ENCODE measurements at regions not wholly inside any gene's neighbourhood (a gene's known extent, or its start where the extent isn't known, plus 50 kb on each side); places are given as distances from the start of the nearest gene placed in this dataset.
"Not testable (repeated sequence)": the region's sequence is repeated elsewhere in the genome, so short reads cannot be mapped to it uniquely, and the experiment has no call there.

- DNase-seq, result not testable (repeated sequence)
Measured at GRCh38 chr10:64360240-64360639, 839.0 kb downstream of the REEP3 start.

- DNase-seq, result no peak
Measured at GRCh38 chr10:64363687-64364086, 842.5 kb downstream of the REEP3 start.

DNA sequence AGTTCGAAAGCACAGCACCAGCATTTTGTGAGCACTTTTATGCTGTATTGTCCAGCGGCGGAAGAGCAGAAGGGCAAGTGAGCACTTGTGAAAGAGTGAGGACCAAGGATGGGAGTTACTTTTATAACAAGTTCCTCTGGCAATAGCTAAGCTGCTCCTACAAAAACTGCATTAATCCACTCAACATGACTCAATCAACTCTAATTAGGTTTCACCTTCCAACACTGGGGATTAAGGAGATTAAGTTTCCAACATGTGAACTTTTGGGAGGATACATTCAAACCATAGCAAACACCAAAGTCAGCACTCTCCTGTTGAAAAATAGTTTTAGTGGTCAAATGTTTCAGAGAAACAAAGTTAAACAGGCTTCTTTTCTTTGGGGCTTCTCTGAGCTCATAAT is 844.5 kb downstream of the REEP3 start:
- DNase-seq, result no peak

- DNase-seq, result no peak
Measured at GRCh38 chr10:64368298-64368697, 847.1 kb downstream of the REEP3 start.

DNA sequence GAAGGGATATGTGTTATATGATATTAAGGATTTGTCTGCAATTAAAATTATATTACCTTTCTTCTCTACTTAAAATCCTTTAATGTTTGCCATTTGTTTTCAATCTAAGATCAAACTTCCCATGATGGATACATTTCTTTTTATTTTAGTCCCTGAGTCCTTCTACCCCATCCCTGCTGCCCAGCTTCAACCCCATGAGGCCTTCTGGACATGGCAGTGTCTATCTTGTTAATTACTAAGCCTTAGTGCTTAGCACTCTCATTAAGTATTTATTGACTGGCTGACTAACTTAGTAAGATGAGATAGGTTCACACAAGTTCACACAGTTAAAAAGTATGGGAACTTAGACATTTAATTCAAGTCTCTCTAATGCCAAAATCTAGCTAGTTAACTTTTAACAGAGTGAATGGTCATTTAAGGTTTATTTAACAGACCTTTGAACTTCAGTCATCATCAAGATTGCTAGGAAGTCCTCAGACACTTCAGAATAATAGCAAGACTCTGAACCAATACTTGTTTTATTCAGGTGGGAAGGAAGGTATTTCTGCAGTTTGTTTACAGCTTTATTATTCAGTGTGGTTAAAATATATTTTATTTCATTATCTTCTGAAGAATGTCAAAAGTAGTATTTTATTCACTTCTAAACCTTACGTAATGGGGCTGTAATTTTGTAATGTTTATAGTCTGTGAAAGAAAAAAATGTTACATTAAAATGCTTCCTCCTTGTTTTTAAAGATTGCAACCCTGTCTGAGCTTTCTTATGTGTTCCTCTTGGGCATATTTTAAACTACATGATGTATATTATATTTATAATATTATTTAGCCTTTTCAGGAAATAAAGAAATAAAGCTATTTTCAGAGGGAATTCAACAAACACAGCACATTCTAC is 848.9 kb downstream of the REEP3 start:
- DNase-seq, result no peak

GRCh38 chr10:64374346-64374745 is 853.1 kb downstream of the REEP3 start:
- no peak for DNase-seq

DNA sequence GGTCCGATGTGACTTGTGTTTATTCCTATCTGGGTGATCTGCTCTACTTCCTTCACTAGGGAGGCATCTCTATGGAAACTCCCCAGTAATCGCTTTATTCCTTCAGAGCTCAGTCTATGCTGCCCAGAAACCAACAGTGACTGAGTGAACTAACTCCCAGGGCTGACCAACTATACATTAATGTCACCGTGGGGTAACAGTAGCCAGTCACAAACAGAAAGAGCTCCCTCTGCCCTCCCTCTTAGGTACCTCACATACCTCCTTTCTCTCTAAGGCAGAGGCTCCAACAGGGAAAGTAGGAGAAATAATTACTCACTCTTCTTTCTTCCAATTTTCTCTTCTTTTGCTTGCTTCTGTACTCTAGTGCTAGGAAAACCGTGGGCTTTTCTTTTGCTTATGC is 855.0 kb downstream of the REEP3 start:
- no peak for DNase-seq

- peak; percentile 1 for DNase-seq
Measured at GRCh38 chr10:64379898-64380297, 858.7 kb downstream of the REEP3 start.

- DNase-seq, result no peak
Measured at GRCh38 chr10:64385355-64385754, 864.2 kb downstream of the REEP3 start.

DNA sequence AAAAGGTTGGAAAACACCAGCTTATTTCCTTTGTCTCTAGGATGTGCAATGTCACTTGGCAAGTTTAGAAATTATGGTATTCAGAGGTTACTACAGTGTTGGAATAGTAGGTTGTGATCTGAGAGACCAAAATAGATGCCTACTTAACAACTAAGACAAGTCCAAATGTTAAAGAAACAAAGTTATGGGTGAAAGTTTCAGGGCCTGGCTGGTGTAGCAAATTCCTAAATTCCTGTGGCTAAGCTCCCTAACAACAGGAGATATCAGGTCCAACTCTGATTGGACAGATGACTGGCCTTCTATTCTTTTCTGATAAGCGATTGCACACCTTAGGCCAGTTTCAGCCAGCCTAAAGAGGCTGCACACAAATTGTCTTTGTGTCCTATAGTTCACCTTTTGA is 873.5 kb downstream of the REEP3 start:
- no peak for DNase-seq

DNA sequence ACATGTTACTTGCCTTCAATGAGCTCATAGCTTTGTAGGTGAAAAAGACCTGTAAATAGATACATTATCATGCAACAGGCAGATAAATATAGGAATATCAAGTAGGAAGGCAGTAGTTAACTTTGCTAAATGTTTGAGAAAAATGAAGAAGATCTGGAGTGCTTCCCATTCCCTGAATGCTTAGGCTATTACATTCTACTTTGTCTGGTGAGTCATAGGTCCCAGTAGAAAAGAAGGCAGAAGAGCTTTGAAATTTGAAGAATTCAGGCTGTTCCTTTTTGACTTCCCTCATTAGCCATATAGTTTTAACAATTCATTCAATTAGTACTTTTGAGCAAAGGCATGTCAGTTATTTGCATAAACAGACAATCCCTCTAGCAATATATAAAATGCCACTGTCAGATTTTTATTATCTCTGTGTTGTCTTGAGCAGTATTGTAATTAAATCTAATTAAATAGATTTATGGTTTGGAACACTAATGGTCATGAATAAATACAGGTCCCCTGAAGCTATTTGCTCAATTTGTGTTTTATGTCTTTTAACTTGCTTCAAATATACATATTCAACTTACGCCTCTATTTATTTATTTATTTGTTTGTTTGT is 875.0 kb downstream of the REEP3 start:
- no peak for DNase-seq

- DNase-seq, result no peak
Measured at GRCh38 chr10:64397125-64397524, 875.9 kb downstream of the REEP3 start.

GRCh38 chr10:64408391-64409183 is 887.4 kb downstream of the REEP3 start:
- no peak for DNase-seq

GRCh38 chr10:64409349-64409748 is 888.1 kb downstream of the REEP3 start:
- no peak for DNase-seq

DNA sequence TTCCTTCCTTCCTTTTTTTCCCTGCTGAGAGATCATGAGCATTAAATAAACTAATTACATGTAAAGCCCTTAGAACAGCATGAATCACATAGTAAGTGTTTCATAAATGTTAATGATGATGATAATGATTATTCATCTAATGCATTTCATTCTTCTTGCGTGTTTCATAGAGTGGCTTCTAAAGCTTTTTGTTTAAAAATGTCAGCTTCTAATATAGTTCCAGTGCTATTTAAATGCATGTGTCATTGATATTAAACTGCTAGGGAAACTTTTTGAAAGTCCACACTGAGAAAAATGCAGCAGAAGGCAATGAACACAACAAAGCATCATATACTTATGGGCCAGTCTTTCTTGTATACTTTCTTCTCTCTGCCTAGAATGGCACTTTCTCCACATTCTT is 894.8 kb downstream of the REEP3 start:
- DNase-seq, result no peak

GRCh38 chr10:64419461-64419860 is 898.3 kb downstream of the REEP3 start:
- no peak for DNase-seq

DNA sequence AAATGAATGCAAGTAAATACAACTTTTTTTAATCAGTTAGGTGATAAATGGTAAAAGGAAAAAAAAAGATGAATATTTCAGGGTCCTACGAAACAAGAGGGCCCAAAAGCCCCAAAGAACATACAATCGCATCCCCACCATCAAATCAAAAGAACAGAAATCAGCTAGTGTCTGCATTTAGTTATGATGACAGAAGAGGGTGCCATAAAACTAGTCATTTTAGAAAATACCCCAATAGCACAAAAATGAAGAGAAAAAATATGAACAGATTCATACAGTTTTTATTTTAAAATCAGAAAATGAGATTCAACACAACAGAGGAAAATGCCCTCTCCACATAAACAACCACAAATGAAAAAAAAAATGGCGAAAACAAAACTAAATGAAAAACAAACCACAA is 905.5 kb downstream of the REEP3 start:
- no peak for DNase-seq

DNA sequence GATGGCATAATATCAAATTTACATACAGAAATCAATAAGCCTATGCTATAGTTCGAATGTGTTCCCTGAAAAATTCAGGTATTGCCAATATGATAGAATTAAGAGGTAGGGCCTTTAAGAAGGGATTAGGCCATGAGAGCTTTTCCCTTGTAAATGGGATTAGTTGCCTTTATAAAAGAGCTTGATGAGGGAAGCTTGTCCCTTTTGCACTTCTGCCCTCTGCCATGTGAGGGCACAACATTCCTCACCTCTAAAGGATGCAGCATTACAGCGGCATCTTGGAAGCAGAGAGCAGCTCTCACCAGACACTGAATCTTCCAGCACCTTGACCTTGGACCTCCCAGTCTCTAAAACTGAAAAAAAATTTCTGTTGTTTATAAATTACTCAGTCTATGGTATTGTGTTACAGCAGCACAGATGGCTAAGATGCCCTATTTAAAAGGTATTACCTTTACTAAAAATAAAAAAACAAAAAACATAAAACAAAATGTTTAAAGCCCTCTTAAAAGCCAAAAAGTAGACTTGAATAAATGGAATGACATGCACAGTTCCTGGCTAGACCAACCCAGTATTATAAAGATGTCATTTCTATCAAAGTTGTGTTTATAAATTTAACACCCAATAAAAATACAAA is 909.6 kb downstream of the REEP3 start:
- DNase-seq, result peak; percentile 1

DNA sequence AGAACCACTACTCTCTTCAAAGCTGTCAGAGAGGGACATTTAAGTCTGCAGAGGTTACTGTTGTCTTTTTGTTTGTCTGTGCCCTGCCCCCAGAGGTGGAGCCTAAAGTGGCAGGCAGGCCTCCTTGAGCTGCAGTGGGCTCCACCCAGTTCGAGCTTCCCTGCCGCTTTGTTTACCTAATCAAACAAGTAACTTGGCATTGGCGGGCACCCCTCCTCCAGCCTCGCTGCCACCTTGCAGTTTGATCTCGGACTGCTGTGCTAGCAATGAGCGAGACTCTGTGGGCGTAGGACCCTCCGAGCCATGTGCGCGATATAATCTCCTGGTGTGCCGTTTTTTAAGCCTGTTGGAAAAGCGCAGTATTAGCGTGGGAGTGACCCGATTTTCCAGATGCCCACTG is 920.7 kb downstream of the REEP3 start:
- DNase-seq, result not testable (repeated sequence)

DNA sequence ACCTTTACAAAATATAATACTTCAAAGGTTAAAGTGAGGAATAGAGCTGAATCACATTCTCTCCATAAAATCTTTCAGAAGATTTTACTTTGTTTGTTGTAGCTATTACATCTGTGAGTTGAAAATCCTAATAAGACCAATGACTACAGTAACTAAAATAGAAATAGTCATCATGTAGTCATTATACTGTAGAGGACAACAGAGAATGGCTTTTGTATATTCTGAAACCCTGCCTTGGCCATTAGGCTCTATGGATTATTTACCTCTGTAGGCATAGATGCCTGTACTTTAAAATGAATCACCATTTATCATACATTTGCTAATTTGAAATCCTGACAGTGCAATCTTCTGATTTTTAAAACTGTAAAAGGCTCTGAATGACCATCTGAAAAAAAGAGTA is 923.0 kb downstream of the REEP3 start:
- no peak for DNase-seq

- DNase-seq, result no peak
Measured at GRCh38 chr10:64444564-64444963, 923.4 kb downstream of the REEP3 start.

DNA sequence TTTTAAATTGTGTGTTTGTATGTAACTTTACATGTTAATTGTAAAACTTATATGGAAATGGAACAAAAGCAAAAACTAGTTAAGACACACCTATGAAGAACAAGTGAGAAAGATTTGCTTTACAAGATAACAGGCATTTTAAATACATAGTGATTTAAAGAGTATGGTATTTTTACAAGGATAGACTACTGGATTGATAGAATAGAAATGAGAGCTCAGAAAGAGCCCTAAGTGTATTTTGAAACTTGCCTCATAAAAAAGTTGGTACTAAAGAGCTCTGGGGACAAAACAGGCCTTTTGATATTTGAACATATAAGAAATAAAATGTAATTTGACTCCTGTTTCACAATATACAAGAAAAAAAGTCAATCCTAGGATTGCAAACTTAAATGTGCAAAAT is 928.4 kb downstream of the REEP3 start:
- DNase-seq, result no peak

GRCh38 chr10:64450312-64450711 is 929.1 kb downstream of the REEP3 start:
- DNase-seq, result no peak

Data from suppressor macrophage treated with lipopolysaccharide for 4 hours (primary cell).